Stimulated activated effector memory CD8-positive, alpha-beta T cell treated with anti-CD3 and anti-CD28 coated beads, Interleukin-12 subunit alpha, Interleukin-12 subunit beta, amount 100 ng/mL, for 72 hours (primary cell): ENCODE measurements at regions not wholly inside any gene's neighbourhood (a gene's known extent, or its start where the extent isn't known, plus 50 kb on each side); places are given as distances from the start of the nearest gene placed in this dataset.
"Not testable (repeated sequence)": the region's sequence is repeated elsewhere in the genome, so short reads cannot be mapped to it uniquely, and the experiment has no call there.

ENCODE experiments used
- ATAC-seq: fragments of 150-1000 bp; cut with Tn5 transposase; 2 replicates; pipeline ENCODE4 v1.10.0; 2021
- DNase-seq, 2 donors: peaks; one replicate each; pipeline ENCODE4 v3.0.0; 2021 to 2022; ENCODE audit warnings: low spot score in 2 of 2
- H3K27ac Mint-ChIP-seq: one replicate; pipeline ENCODE4 v1.8.0; 2022; ENCODE audit warnings: mild to moderate bottlenecking, mixed read lengths
- H3K36me3 Mint-ChIP-seq: one replicate; pipeline ENCODE4 v1.8.0; 2022; ENCODE audit warnings: mild to moderate bottlenecking, mixed read lengths
- H3K4me1 Mint-ChIP-seq: one replicate; pipeline ENCODE4 v1.8.0; 2022; ENCODE audit warnings: mixed read lengths
- H3K4me3 Mint-ChIP-seq: one replicate; pipeline ENCODE4 v1.8.0; 2022; ENCODE audit warnings: mild to moderate bottlenecking, mixed read lengths
- H3K9me3 Mint-ChIP-seq: one replicate; pipeline ENCODE4 v1.8.0; 2022; ENCODE audit warnings: mixed read lengths

DNA sequence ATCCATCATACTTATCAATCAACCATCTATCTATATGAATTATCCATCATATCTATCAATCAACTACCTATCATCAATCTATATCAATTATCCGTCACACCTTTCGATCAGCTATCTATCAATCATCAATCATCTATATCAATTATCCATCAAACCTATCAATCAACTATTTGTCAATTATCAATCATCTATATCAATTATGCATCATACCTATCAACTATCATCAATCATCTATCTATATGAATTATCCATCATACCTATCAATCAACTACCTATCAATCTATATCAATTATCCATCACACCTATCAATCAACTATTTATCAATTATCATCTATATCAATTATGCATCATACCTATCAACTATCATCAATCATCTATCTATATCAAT, 70.6 kb upstream of the PPP2R3B start:
- no peak overlapping the region for H3K4me3 Mint-ChIP-seq
- no peaks in the 10 kb centered on the region for H3K36me3 Mint-ChIP-seq
- H3K27ac Mint-ChIP-seq: no peak overlapping the region
- ATAC-seq (no peak), DNase-seq (no peak)
- peaks cover 7% of the 10 kb centered on the region for H3K4me1 Mint-ChIP-seq
- H3K9me3 Mint-ChIP-seq: peaks cover 14% of the 10 kb centered on the region

DNA sequence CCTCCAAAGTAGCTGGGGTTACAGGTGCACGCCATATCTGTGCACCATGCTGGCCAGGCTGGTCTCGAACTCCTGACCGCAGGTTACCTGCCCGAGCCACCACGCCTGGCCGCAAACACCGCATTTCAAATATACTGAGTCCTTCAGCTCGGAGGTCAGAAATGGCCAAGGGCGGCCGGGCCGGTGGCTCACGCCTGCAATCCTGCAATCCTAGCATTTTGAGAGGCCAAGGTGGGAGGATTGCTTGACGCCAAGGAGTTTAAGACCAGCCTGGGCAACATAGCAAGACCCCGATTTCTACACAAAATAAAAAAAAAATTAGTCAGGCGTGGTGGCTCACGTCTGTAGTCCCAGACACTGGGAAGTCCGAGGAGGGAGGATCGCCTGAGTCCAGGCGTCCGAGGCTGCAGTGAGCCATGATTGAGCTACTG, 71.9 kb upstream of the PPP2R3B start:
- DNase-seq (no peak), ATAC-seq (no peak)
- peaks cover 7% of the 10 kb centered on the region for H3K4me1 Mint-ChIP-seq
- H3K36me3 Mint-ChIP-seq: no peaks in the 10 kb centered on the region
- H3K4me3 Mint-ChIP-seq: no peak overlapping the region
- H3K27ac Mint-ChIP-seq: no peak overlapping the region
- H3K9me3 Mint-ChIP-seq: peaks cover 17% of the 10 kb centered on the region

DNA sequence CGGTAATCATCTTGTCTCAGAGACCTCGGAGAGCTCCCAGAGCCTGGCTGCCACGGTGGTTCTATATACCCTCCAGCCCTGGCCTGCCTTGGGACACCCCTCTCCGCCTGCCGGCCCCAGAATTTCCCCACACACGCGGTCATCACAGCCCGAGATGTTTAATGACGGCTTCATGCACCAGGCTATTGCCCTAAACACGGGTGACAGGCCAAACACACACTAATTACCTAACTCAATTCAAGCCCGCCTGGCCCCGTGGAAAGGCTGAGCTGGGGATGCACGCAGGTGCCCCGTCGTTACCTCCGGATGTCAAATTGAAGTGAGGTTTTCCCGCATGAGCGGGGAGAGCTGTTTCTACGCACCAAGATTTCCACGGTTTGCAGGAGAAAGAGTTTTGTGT, 72.9 kb upstream of the PPP2R3B start:
- no peak overlapping the region for H3K27ac Mint-ChIP-seq
- H3K4me1 Mint-ChIP-seq: peaks cover 7% of the 10 kb centered on the region
- peaks cover 17% of the 10 kb centered on the region for H3K9me3 Mint-ChIP-seq
- ATAC-seq: no peak
- DNase-seq: no peak
- H3K36me3 Mint-ChIP-seq: no peaks in the 10 kb centered on the region
- H3K4me3 Mint-ChIP-seq: no peak overlapping the region

GRCh38 chrX:460116-460515, 73.4 kb upstream of the PPP2R3B start:
- H3K27ac Mint-ChIP-seq: no peak overlapping the region
- H3K4me1 Mint-ChIP-seq: peaks cover 7% of the 10 kb centered on the region
- H3K36me3 Mint-ChIP-seq: no peaks in the 10 kb centered on the region
- DNase-seq (no peak), ATAC-seq (no peak)
- no peak overlapping the region for H3K4me3 Mint-ChIP-seq
- peaks cover 17% of the 10 kb centered on the region for H3K9me3 Mint-ChIP-seq

GRCh38 chrX:460823-461640, 74.3 kb upstream of the PPP2R3B start:
- peaks cover 7% of the 10 kb centered on the region for H3K4me1 Mint-ChIP-seq
- H3K9me3 Mint-ChIP-seq: peaks cover 15% of the 10 kb centered on the region
- DNase-seq (no peak), ATAC-seq (no peak)
- H3K36me3 Mint-ChIP-seq: no peaks in the 10 kb centered on the region
- no peak overlapping the region for H3K4me3 Mint-ChIP-seq
- H3K27ac Mint-ChIP-seq: no peak overlapping the region

DNA sequence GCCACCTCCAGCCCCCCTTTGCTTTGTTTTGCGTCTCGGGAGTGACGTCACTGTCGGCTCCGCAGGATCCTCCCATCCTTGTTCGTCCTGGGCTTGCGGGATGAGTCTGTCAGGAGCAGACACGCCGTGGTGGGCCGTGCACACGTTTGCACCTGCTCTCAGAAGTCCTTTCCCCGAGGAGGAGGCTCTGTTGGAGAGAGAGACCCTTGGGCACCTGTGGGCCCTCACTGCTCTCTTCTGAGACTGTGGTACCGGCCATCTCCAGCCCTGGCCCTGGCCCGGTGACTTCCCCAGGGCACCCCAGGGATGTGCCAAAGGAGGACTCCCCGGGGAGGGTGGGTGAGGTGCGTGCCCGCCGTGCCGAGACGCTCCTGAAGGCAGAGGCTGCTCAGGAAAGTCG, 76.1 kb upstream of the PPP2R3B start:
- H3K36me3 Mint-ChIP-seq: no peaks in the 10 kb centered on the region
- ATAC-seq: no peak
- no peak overlapping the region for H3K4me3 Mint-ChIP-seq
- DNase-seq: no peak
- no peak overlapping the region for H3K27ac Mint-ChIP-seq
- H3K4me1 Mint-ChIP-seq: peaks cover 7% of the 10 kb centered on the region
- H3K9me3 Mint-ChIP-seq: peaks cover 12% of the 10 kb centered on the region

- H3K9me3 Mint-ChIP-seq: peaks cover 12% of the 10 kb centered on the region
- ATAC-seq (no peak), DNase-seq (no peak)
- H3K4me1 Mint-ChIP-seq: peaks cover 7% of the 10 kb centered on the region
- no peaks in the 10 kb centered on the region for H3K36me3 Mint-ChIP-seq
- H3K27ac Mint-ChIP-seq: no peak overlapping the region
- no peak overlapping the region for H3K4me3 Mint-ChIP-seq
Measured at GRCh38 chrX:465418-466215, 78.9 kb upstream of the PPP2R3B start.

- DNase-seq, ATAC-seq, H3K4me3 Mint-ChIP-seq, H3K27ac Mint-ChIP-seq, H3K9me3 Mint-ChIP-seq, H3K4me1 Mint-ChIP-seq, H3K36me3 Mint-ChIP-seq: not testable (repeated sequence)
Measured at GRCh38 chrX:466836-467235, 80.1 kb upstream of the PPP2R3B start.

GRCh38 chrX:467686-468085, 81.0 kb upstream of the PPP2R3B start:
- H3K36me3 Mint-ChIP-seq, H3K4me3 Mint-ChIP-seq: not testable (repeated sequence)

GRCh38 chrX:468979-469378, 82.3 kb upstream of the PPP2R3B start:
- no peak overlapping the region for H3K27ac Mint-ChIP-seq
- H3K4me3 Mint-ChIP-seq: no peak overlapping the region
- H3K9me3 Mint-ChIP-seq: peaks cover 3% of the 10 kb centered on the region
- DNase-seq (no peak), ATAC-seq (no peak)
- no peaks in the 10 kb centered on the region for H3K4me1 Mint-ChIP-seq
- H3K36me3 Mint-ChIP-seq: no peaks in the 10 kb centered on the region

More at GRCh38 chrX:467686-468085, 81.0 kb upstream of the PPP2R3B start:
- ATAC-seq, H3K27ac Mint-ChIP-seq, DNase-seq, H3K9me3 Mint-ChIP-seq, H3K4me1 Mint-ChIP-seq: not testable (repeated sequence)

- no peak for DNase-seq
- H3K27ac Mint-ChIP-seq: no peak overlapping the region
- H3K4me3 Mint-ChIP-seq: no peak overlapping the region
- ATAC-seq: no peak
- H3K4me1 Mint-ChIP-seq: no peaks in the 10 kb centered on the region
- peaks cover 6% of the 10 kb centered on the region for H3K9me3 Mint-ChIP-seq
- H3K36me3 Mint-ChIP-seq: no peaks in the 10 kb centered on the region
Measured at GRCh38 chrX:470686-471085, 84.0 kb upstream of the PPP2R3B start.

- DNase-seq: no peak
- no peak for ATAC-seq
- Mint-ChIP-seq H3K27ac (no peak overlapping the region), H3K4me3 (no peak overlapping the region), H3K4me1 (no peaks in the 10 kb centered on the region), H3K36me3 (no peaks in the 10 kb centered on the region), H3K9me3 (peaks cover 7% of the 10 kb centered on the region)
Measured at GRCh38 chrX:471281-471680, 84.6 kb upstream of the PPP2R3B start.

DNA sequence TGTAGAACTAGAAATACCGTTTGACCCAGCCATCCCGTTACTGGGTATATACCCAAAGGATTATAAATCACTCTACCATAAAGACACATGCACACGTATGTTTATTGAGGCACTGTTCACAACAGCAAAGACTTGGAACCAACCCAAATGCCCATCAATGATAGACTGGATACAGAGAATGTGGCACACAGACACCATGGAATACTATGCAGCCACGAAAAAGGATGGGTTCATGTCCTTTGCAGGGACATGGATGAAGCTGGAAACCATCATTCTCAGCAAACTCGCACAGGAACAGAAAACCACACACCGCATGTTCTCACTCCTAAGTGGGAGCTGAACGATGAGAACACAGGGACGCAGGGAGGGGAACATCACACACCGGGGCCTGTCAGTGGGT, 85.6 kb upstream of the PPP2R3B start:
- H3K4me3 Mint-ChIP-seq, H3K4me1 Mint-ChIP-seq, ATAC-seq, H3K27ac Mint-ChIP-seq, H3K9me3 Mint-ChIP-seq, DNase-seq, H3K36me3 Mint-ChIP-seq: not testable (repeated sequence)

DNA sequence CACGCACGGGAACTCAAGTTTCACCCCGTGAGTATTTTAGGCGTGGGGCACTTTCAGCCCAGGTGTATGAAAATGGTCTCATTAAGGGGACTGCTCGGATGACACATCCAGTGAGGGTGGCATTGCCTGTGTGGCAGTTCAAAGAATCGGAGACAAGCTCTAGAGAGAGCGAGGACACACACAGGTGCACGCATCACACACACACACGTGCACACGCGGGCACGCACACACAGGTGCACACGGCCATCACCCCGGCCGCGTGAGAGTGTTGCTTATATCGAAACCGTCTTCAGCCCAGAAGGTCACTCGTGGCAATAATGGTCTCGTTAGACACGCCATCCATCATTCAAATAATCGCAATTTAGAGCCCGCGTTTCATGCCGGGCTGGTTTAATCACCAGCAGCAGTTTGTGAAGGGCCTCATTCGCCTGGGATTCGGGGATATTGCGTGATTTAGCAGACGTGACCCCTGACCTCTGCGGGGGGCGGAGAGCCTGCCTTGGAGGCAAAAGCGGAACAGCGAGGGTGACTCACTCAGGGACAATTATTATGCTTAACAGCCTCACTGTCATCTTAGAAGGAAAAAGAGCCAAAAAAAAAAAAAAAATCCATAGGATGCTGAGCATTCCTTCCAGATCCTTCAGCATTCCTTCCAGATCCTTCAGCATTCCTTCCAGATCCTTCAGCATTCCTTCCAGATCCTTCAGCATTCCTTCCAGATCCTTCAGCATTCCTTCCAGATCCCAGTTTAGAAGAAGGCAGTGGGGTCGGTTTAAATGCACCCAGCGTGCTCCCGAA, 89.4 kb upstream of the PPP2R3B start:
- Mint-ChIP-seq H3K9me3 (peaks cover 7% of the 10 kb centered on the region), H3K4me1 (no peaks in the 10 kb centered on the region), H3K36me3 (no peaks in the 10 kb centered on the region), H3K4me3 (no peak overlapping the region), H3K27ac (no peak overlapping the region)
- ATAC-seq (no peak), DNase-seq (no peak)

- Mint-ChIP-seq H3K4me1 (no peaks in the 10 kb centered on the region), H3K4me3 (no peak overlapping the region), H3K9me3 (peaks cover 7% of the 10 kb centered on the region), H3K36me3 (no peaks in the 10 kb centered on the region), H3K27ac (no peak overlapping the region)
- ATAC-seq: no peak
- no peak for DNase-seq
Measured at GRCh38 chrX:476724-477075, 90.0 kb upstream of the PPP2R3B start.
